Cardiac muscle cell (in vitro differentiated cells and primary cell): ENCODE measurements at regions not wholly inside any gene's neighbourhood (a gene's known extent, or its start where the extent isn't known, plus 50 kb on each side); places are given as distances from the start of the nearest gene placed in this dataset.

Experiments
- DNase-seq, 2 donors: peaks; one replicate each; pipeline versions ENCODE4 v3.0.0 to v3.0.0-alpha.2; 2010 to 2017; ENCODE audit warnings: low read depth in 1 of 2, low spot score in 1 of 2
- H3K27ac ChIP-seq: fragments of 200-600 bp; sonication (generic); 2 replicates; pipeline ENCODE4 v1.5.1; 2016
- H3K27me3 ChIP-seq: fragments of 200-600 bp; sonication (generic); 2 replicates; pipeline ENCODE4 v1.6.0; 2016; ENCODE audit warnings: control low read depth
- H3K36me3 ChIP-seq: fragments of 200-600 bp; sonication (generic); 2 replicates; pipeline ENCODE4 v1.5.1; 2016; ENCODE audit warnings: control low read depth
- H3K4me1 ChIP-seq: fragments of 200-600 bp; sonication (generic); 2 replicates; pipeline ENCODE4 v1.8.1; 2017; ENCODE audit warnings: low read depth, mild to moderate bottlenecking, mixed run types
- H3K4me3 ChIP-seq: fragments of 200-600 bp; sonication (generic); 2 replicates; pipeline ENCODE4 v1.5.1; 2016; ENCODE audit warnings: mild to moderate bottlenecking
- H3K9me3 ChIP-seq: fragments of 200-600 bp; sonication (generic); 2 replicates; pipeline ENCODE4 v1.5.1; 2017; ENCODE audit warnings: low read depth, mild to moderate bottlenecking, control low read depth
- TF ChIP-seq, protein P1 (sequence below): IDR thresholded peaks from 2 replicates; pipeline ENCODE4 v1.5.1; 2012; ENCODE audit warnings: low read depth, mild to moderate bottlenecking, low read length

DNA sequence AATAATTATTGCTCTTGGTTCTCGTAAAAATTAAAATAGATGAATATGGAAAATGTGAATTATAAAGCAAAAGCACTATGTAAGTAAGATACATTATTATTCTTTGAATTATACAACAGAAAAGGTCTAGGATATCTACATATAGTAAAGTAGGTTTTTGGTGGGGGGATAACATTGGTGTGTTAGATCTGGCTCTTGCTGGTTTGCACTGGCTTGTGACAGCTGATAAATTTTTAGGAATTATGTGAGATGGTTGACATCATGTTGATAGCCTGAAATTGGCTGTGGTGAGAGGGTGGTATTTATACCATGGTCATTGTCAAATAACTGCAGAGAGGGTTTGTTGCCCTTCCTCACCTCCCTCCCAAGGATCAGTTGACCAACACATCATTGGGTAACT is 50.7 kb upstream of the BTG1 start:
- H3K4me3 ChIP-seq = no peak overlapping the region
- H3K27me3 ChIP-seq = no peaks in the 10 kb centered on the region
- no peaks in the 10 kb centered on the region for H3K4me1 ChIP-seq
- H3K36me3 ChIP-seq = no peaks in the 10 kb centered on the region
- no peak for DNase-seq
- H3K27ac ChIP-seq = no peak overlapping the region
- no peaks in the 10 kb centered on the region for H3K9me3 ChIP-seq
- TF ChIP-seq, protein P1, sequence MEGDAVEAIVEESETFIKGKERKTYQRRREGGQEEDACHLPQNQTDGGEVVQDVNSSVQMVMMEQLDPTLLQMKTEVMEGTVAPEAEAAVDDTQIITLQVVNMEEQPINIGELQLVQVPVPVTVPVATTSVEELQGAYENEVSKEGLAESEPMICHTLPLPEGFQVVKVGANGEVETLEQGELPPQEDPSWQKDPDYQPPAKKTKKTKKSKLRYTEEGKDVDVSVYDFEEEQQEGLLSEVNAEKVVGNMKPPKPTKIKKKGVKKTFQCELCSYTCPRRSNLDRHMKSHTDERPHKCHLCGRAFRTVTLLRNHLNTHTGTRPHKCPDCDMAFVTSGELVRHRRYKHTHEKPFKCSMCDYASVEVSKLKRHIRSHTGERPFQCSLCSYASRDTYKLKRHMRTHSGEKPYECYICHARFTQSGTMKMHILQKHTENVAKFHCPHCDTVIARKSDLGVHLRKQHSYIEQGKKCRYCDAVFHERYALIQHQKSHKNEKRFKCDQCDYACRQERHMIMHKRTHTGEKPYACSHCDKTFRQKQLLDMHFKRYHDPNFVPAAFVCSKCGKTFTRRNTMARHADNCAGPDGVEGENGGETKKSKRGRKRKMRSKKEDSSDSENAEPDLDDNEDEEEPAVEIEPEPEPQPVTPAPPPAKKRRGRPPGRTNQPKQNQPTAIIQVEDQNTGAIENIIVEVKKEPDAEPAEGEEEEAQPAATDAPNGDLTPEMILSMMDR = no peak
